IMR-90 (cell line): ENCODE measurements at regions not wholly inside any gene's neighbourhood (a gene's known extent, or its start where the extent isn't known, plus 50 kb on each side); places are given as distances from the start of the nearest gene placed in this dataset.

ENCODE experiments used
- ATAC-seq: fragments of 200-7000 bp; cut with Tn5 transposase; 2 replicates; pipeline ENCODE4 v1.9.1; 2020; ENCODE audit warnings: low read depth, mild to moderate bottlenecking, moderate library complexity
- BruUV-seq: library from RNA; stranded (reverse); fragments of 400-500 nt; replicated peaks from 2 replicates; lab custom pipeline; 2021; lab: Mats Ljungman, UMichigan
- CTCF ChIA-PET: fragments of 300-600 bp; formaldehyde crosslinking; extraction: SDS; loops from one replicate; lab custom pipeline; 2021; ENCODE audit warnings: antibody characterized with exemption; lab: Yijun Ruan, JAX
- POLR2A ChIA-PET: fragments of 300-600 bp; sonication (Branson Sonifier 250); formaldehyde crosslinking; loops from one replicate; lab custom pipeline; 2022; ENCODE audit warnings: antibody characterized with exemption; ENCODE audit not compliant: unreplicated experiment; lab: Charles Lee
- DNase-seq: peaks from one replicate; pipeline ENCODE4 v3.0.0; 2013
- H2AFZ ChIP-seq: replicated peaks from 2 replicates; pipeline ENCODE3; 2013; ENCODE audit warnings: low read length, mild to moderate bottlenecking; ENCODE audit not compliant: poor library complexity
- H2AK5ac ChIP-seq: 2 replicates; pipeline ENCODE4 v1.6.1; 2013; ENCODE audit warnings: low read depth, low read length, inconsistent platforms
- H2AK9ac ChIP-seq: replicated peaks from 2 replicates; pipeline ENCODE3; 2013; ENCODE audit warnings: mild to moderate bottlenecking, low read depth, low read length, moderate library complexity; ENCODE audit not compliant: poor library complexity
- H2BK120ac ChIP-seq: 2 replicates; pipeline ENCODE4 v1.6.1; 2013; ENCODE audit warnings: low read depth, low read length, inconsistent platforms
- H2BK15ac ChIP-seq: 3 replicates; pipeline ENCODE4 v1.6.1; 2013; ENCODE audit warnings: low read depth, low read length, inconsistent platforms
- H2BK20ac ChIP-seq: 2 replicates; pipeline ENCODE4 v1.6.1; 2013; ENCODE audit warnings: low read depth, mild to moderate bottlenecking, inconsistent platforms, low read length, moderate library complexity
- H2BK5ac ChIP-seq: 2 replicates; pipeline ENCODE4 v1.6.1; 2013; ENCODE audit warnings: mild to moderate bottlenecking, low read depth, low read length, inconsistent platforms; ENCODE audit not compliant: poor library complexity, severe bottlenecking
- H3K14ac ChIP-seq: replicated peaks from 2 replicates; pipeline ENCODE4 v1.6.1; 2013; ENCODE audit warnings: low read depth, low read length, inconsistent platforms
- H3K18ac ChIP-seq: 2 replicates; pipeline ENCODE4 v1.6.1; 2013; ENCODE audit warnings: low read depth, low read length, control low read depth
- H3K23ac ChIP-seq: 2 replicates; pipeline ENCODE4 v1.6.1; 2013; ENCODE audit warnings: low read depth, low read length, inconsistent platforms
- H3K27ac ChIP-seq: 2 replicates; pipeline ENCODE4 v1.5.1; 2013; ENCODE audit warnings: mild to moderate bottlenecking, control low read depth, low read length; ENCODE audit not compliant: insufficient read depth
- H3K27me3 ChIP-seq: 2 replicates; pipeline ENCODE4 v1.6.1; 2013; ENCODE audit warnings: low read length; ENCODE audit not compliant: control insufficient read depth, insufficient read depth
- H3K36me3 ChIP-seq: 2 replicates; pipeline ENCODE4 v1.6.1; 2013; ENCODE audit warnings: low read length, mixed read lengths; ENCODE audit not compliant: control insufficient read depth, insufficient read depth
- H3K4ac ChIP-seq: 2 replicates; pipeline ENCODE4 v1.6.1; 2013; ENCODE audit warnings: low read depth, low read length, inconsistent platforms
- H3K4me1 ChIP-seq: 2 replicates; pipeline ENCODE4 v1.6.1; 2013; ENCODE audit warnings: low read length, mixed read lengths; ENCODE audit not compliant: control insufficient read depth, insufficient read depth
- H3K4me2 ChIP-seq: 2 replicates; pipeline ENCODE4 v1.6.1; 2013; ENCODE audit warnings: low read depth, mild to moderate bottlenecking, control low read depth, low read length, moderate library complexity
- H3K4me3 ChIP-seq: 2 replicates; pipeline ENCODE4 v1.5.1; 2013; ENCODE audit warnings: low read depth, mild to moderate bottlenecking, control low read depth, low read length, moderate library complexity; ENCODE audit not compliant: insufficient read depth
- H3K56ac ChIP-seq: 2 replicates; pipeline ENCODE4 v1.6.1; 2013; ENCODE audit warnings: low read length, inconsistent platforms; ENCODE audit not compliant: insufficient read depth; ENCODE audit errors: extremely low read depth
- H3K79me1 ChIP-seq, 2 experiments: 2 replicates each; pipeline ENCODE4 v1.6.1; 2013; ENCODE audit warnings: low read length in 2 of 2, inconsistent platforms in 1 of 2, low read depth in 1 of 2
- H3K9ac ChIP-seq: 2 replicates; pipeline ENCODE4 v1.6.1; 2013; ENCODE audit warnings: low read depth, low read length, control low read depth
- H3K9me1 ChIP-seq: 2 replicates; pipeline ENCODE4 v1.6.1; 2013; ENCODE audit warnings: low read length, inconsistent platforms; ENCODE audit not compliant: insufficient read depth
- H3K9me3 ChIP-seq: 2 replicates; pipeline ENCODE4 v1.6.1; 2013; ENCODE audit warnings: low read length; ENCODE audit not compliant: control insufficient read depth, insufficient read depth
- H4K20me1 ChIP-seq: 2 replicates; pipeline ENCODE4 v1.6.1; 2013; ENCODE audit warnings: low read length, inconsistent platforms; ENCODE audit not compliant: insufficient read depth
- H4K5ac ChIP-seq: 2 replicates; pipeline ENCODE4 v1.6.1; 2013; ENCODE audit warnings: mild to moderate bottlenecking, low read depth, low read length, control low read depth
- H4K8ac ChIP-seq, 2 experiments: 2 replicates each; pipeline ENCODE4 v1.6.1; 2013; ENCODE audit warnings: low read depth in 2 of 2, low read length in 2 of 2, control low read depth in 1 of 2, inconsistent platforms in 1 of 2
- H4K91ac ChIP-seq: 2 replicates; pipeline ENCODE4 v1.6.1; 2013; ENCODE audit warnings: low read depth, low read length, inconsistent platforms; ENCODE audit not compliant: insufficient read depth
- BHLHE40 ChIP-seq: fragments of 150-350 bp; IDR thresholded peaks from 2 replicates; pipeline ENCODE4 v1.6.1; 2016; ENCODE audit warnings: mild to moderate bottlenecking, low read depth, low read length
- CEBPB ChIP-seq: IDR thresholded peaks from 2 replicates; pipeline ENCODE4 v1.6.1; 2012; ENCODE audit warnings: low read depth, low read length, improper control_type of control experiment
- CHD1 ChIP-seq: IDR thresholded peaks from 2 replicates; pipeline ENCODE4 v1.6.1; 2012; ENCODE audit warnings: low read depth, low read length, improper control_type of control experiment
- ELK1 ChIP-seq: fragments of 150-350 bp; IDR thresholded peaks from 2 replicates; pipeline ENCODE4 v1.6.1; 2016; ENCODE audit warnings: low read depth, mild to moderate bottlenecking, low read length, moderate library complexity, borderline replicate concordance
- FOS ChIP-seq: fragments of 150-350 bp; IDR thresholded peaks from 2 replicates; pipeline ENCODE4 v1.6.1; 2016; ENCODE audit warnings: low read depth, low read length
- MAFK ChIP-seq: IDR thresholded peaks from 2 replicates; pipeline ENCODE4 v1.6.1; 2012; ENCODE audit warnings: low read depth, low read length, improper control_type of control experiment
- MAZ ChIP-seq: IDR thresholded peaks from 2 replicates; pipeline ENCODE4 v1.6.1; 2012; ENCODE audit warnings: low read depth, mild to moderate bottlenecking, low read length, improper control_type of control experiment, moderate library complexity, borderline replicate concordance
- MXI1 ChIP-seq: IDR thresholded peaks from 2 replicates; pipeline ENCODE4 v1.6.1; 2012; ENCODE audit warnings: low read depth, mild to moderate bottlenecking, low read length, moderate library complexity, borderline replicate concordance
- NFE2L2 ChIP-seq: fragments of 150-350 bp; IDR thresholded peaks from 2 replicates; pipeline ENCODE4 v1.6.1; 2016; ENCODE audit warnings: low read depth, mild to moderate bottlenecking, low read length
- POLR2A ChIP-seq: IDR thresholded peaks from 2 replicates; pipeline ENCODE4 v1.6.1; 2012; ENCODE audit warnings: mild to moderate bottlenecking, low read depth, low read length
- RCOR1 ChIP-seq: IDR thresholded peaks from 2 replicates; pipeline ENCODE4 v1.6.1; 2012; ENCODE audit warnings: mild to moderate bottlenecking, low read length, improper control_type of control experiment; ENCODE audit not compliant: insufficient replicate concordance
- RFX5 ChIP-seq: IDR thresholded peaks from 2 replicates; pipeline ENCODE4 v1.8.0; 2012; ENCODE audit warnings: low read depth, mild to moderate bottlenecking, low read length, moderate library complexity
- SMC3 ChIP-seq: fragments of 150-350 bp; IDR thresholded peaks from 2 replicates; pipeline ENCODE4 v1.6.1; 2016; ENCODE audit warnings: low read depth, mild to moderate bottlenecking, antibody characterized with exemption, low read length, moderate library complexity
- USF2 ChIP-seq: fragments of 150-350 bp; IDR thresholded peaks from 2 replicates; pipeline ENCODE4 v1.6.1; 2017; ENCODE audit warnings: mild to moderate bottlenecking, antibody characterized with exemption, low read length, low read depth
- WGBS, 2 experiments: methylation state at CpG; one replicate each; pipeline versions ENCODE4 v1.1.5 to v1.1.7; 2013; ENCODE audit warnings: missing lambda C conversion rate in 2 of 2; ENCODE audit not compliant: insufficient read length in 1 of 2; ENCODE audit errors: extremely low coverage in 2 of 2; 5-methylcytosine and 5-hydroxymethylcytosine counted together
- dilution Hi-C: fragments of 300-500 bp; cut with HindIII; formaldehyde crosslinking; loops from one replicate; pipeline ENCODE4 v1.14.3; 2018; ENCODE audit warnings: low sequenced_read_pairs; ENCODE audit not compliant: unreplicated experiment
- in situ Hi-C: fragments of 300-500 bp; cut with MboI; formaldehyde crosslinking; loops from 3 replicates; pipeline ENCODE4 v1.14.3; 2019; ENCODE audit warnings: low sequenced_read_pairs, inconsistent platforms, mixed read lengths
- intact Hi-C: fragments of 100-400 bp; cut with micrococcal nuclease; formaldehyde crosslinking; loops from 2 replicates; pipeline ENCODE4 v1.10.0; 2022
- TF ChIP-seq, protein P1 (sequence below): conservative IDR thresholded peaks from 2 replicates; pipeline ENCODE4 v1.5.1; 2012; ENCODE audit warnings: mild to moderate bottlenecking, low read depth, low read length, improper control_type of control experiment

GRCh38 chr15:99443056-99443756 lies 122.6 kb upstream of the MEF2A start:
- peak overlapping the region; percentile 6 for H4K5ac ChIP-seq
- no peak overlapping the region for H3K4me3 ChIP-seq
- H2AFZ ChIP-seq = peak overlapping the region; percentile 86
- H2AK5ac ChIP-seq = peak overlapping the region; percentile 84; the same call in 1 of the 2 replicates
- no peaks in the 10 kb centered on the region for H3K9me3 ChIP-seq
- no peak overlapping the region for H3K9ac ChIP-seq
- peak overlapping the region; percentile 57 for H2AK9ac ChIP-seq
- BruUV-seq = no TSS peak
- H3K9me1 ChIP-seq = peaks cover 22% of the 10 kb centered on the region
- no peaks in the 10 kb centered on the region for H4K20me1 ChIP-seq
- H3K4ac ChIP-seq = peak overlapping the region; percentile 96
- in situ Hi-C loops = no loop called here
- H4K8ac ChIP-seq = peak overlapping the region; percentile 66 to 80
- H3K14ac ChIP-seq = peak overlapping the region; percentile 83
- H2BK20ac ChIP-seq = peak overlapping the region; percentile 94
- peak overlapping the region; percentile 67 for H3K18ac ChIP-seq
- H3K36me3 ChIP-seq = no peaks in the 10 kb centered on the region
- H4K91ac ChIP-seq = peak overlapping the region; percentile 83
- peak overlapping the region; percentile 80; the same call in 2 of the 3 replicates for H2BK15ac ChIP-seq
- ChIA-PET CTCF (no interaction called here), POLR2A (no interaction called here)
- dilution Hi-C loops = no loop called here
- H2BK120ac ChIP-seq = peak overlapping the region; percentile 88
- 80% methylated on average over 1 of the region's 10 CpGs; no CpG with 5 or more reads in 1 of the 2 experiments for WGBS, 2 experiments
- H3K4me1 ChIP-seq = peaks cover 14% of the 10 kb centered on the region
- H3K27ac ChIP-seq = peak overlapping the region; percentile 40
- no peak for DNase-seq
- no peak for ATAC-seq
- H3K56ac ChIP-seq = no peak overlapping the region
- H3K27me3 ChIP-seq = no peaks in the 10 kb centered on the region
- intact Hi-C loops = loop anchor here (5.0 kb wide), 1 partner anchor 124 kb away; the partner anchor contains the start of gene MEF2A
- peaks cover 0 to 6% of the 10 kb centered on the region in 2 experiments; a peak in 1 of 4 replicates for H3K79me1 ChIP-seq
- H3K4me2 ChIP-seq = no peak overlapping the region
- peak overlapping the region; percentile 17 for H2BK5ac ChIP-seq
- peak overlapping the region; percentile 22; the same call in 1 of the 2 replicates for H3K23ac ChIP-seq
- TF ChIP-seq MAZ (no peak), MAFK (no peak), CEBPB (no peak), NFE2L2 (no peak), MXI1 (no peak), CHD1 (no peak), POLR2A (no peak), ELK1 (no peak), FOS (no peak), USF2 (no peak), BHLHE40 (no peak), RCOR1 (no peak), SMC3 (no peak), RFX5 (no peak)
- TF ChIP-seq, protein P1, sequence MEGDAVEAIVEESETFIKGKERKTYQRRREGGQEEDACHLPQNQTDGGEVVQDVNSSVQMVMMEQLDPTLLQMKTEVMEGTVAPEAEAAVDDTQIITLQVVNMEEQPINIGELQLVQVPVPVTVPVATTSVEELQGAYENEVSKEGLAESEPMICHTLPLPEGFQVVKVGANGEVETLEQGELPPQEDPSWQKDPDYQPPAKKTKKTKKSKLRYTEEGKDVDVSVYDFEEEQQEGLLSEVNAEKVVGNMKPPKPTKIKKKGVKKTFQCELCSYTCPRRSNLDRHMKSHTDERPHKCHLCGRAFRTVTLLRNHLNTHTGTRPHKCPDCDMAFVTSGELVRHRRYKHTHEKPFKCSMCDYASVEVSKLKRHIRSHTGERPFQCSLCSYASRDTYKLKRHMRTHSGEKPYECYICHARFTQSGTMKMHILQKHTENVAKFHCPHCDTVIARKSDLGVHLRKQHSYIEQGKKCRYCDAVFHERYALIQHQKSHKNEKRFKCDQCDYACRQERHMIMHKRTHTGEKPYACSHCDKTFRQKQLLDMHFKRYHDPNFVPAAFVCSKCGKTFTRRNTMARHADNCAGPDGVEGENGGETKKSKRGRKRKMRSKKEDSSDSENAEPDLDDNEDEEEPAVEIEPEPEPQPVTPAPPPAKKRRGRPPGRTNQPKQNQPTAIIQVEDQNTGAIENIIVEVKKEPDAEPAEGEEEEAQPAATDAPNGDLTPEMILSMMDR = no peak
